K562 (cell line): ENCODE measurements at regions not wholly inside any gene's neighbourhood (a gene's known extent, or its start where the extent isn't known, plus 50 kb on each side); places are given as distances from the start of the nearest gene placed in this dataset.

Source experiments
- ATAC-seq: fragments of 200-7000 bp; cut with Tn5 transposase; 3 replicates; pipeline ENCODE4 v1.9.1; 2020; ENCODE audit warnings: moderate library complexity
- BruUV-seq: library from RNA; stranded (reverse); fragments of 400-500 nt; replicated peaks from 2 replicates; lab custom pipeline; 2021; lab: Mats Ljungman, UMichigan
- CTCF ChIA-PET: fragments of 300-600 bp; formaldehyde crosslinking; extraction: SDS; loops from one replicate; lab custom pipeline; 2021; ENCODE audit warnings: low intra/inter-chr PET ratio; lab: Yijun Ruan, JAX
- POLR2A ChIA-PET: fragments of 300-600, 350-650 bp; sonication (Branson Sonifier 250); formaldehyde crosslinking; extraction: SDS; loops from one replicate; lab custom pipeline; 2021; ENCODE audit warnings: antibody characterized with exemption, inconsistent platforms; lab: Yijun Ruan, JAX
- DNase-seq, 4 experiments: peaks; one replicate each; pipeline versions ENCODE4 v3.0.0 to v3.0.0-alpha.2; 2011 to 2018; ENCODE audit warnings: low spot score in 3 of 4, mixed read lengths in 3 of 4; ENCODE audit errors: extremely low read depth in 1 of 4
- FAIRE-seq: peaks from 2 replicates; lab custom pipeline; 2011; peaks lifted over from hg19 to GRCh38; lab: Jason Lieb, UNC
- H2AFZ ChIP-seq: 2 replicates; pipeline ENCODE4 v1.6.0; 2011; ENCODE audit warnings: low read depth, low read length, control low read depth, inconsistent platforms
- H3K27ac ChIP-seq: fragments of 200-600 bp; 3 replicates; pipeline ENCODE4 v1.8.0; 2011; ENCODE audit warnings: low read depth, mild to moderate bottlenecking, control low read depth, inconsistent platforms, low read length, moderate library complexity, mixed read lengths; ENCODE audit errors: extremely low read depth
- H3K27me3 ChIP-seq, 2 experiments: fragments of 300-600 bp in 1 of 2; 2 replicates in 1 of 2; 3 replicates in 1 of 2; pipeline versions ENCODE4 v1.6.0 to v1.8.0; 2011; ENCODE audit warnings: inconsistent platforms in 2 of 2, low read length in 2 of 2, mild to moderate bottlenecking in 1 of 2, mixed read lengths in 1 of 2, moderate library complexity in 1 of 2; ENCODE audit not compliant: control insufficient read depth in 2 of 2, insufficient read depth in 2 of 2
- H3K36me3 ChIP-seq: fragments of 300-600 bp; 3 replicates; pipeline ENCODE4 v1.8.0; 2011; ENCODE audit warnings: mild to moderate bottlenecking, low read length, inconsistent platforms; ENCODE audit not compliant: control insufficient read depth, insufficient read depth
- H3K4me1 ChIP-seq, 2 experiments: fragments of 200-600 bp in 1 of 2; replicated peaks in 1 of 2; 2 replicates in 1 of 2; 3 replicates in 1 of 2; pipeline versions ENCODE4 v1.5.1 to v1.8.0; 2011; ENCODE audit warnings: inconsistent platforms in 2 of 2, low read length in 2 of 2, mild to moderate bottlenecking in 1 of 2, mixed read lengths in 1 of 2, moderate library complexity in 1 of 2; ENCODE audit not compliant: control insufficient read depth in 2 of 2, insufficient read depth in 2 of 2
- H3K4me2 ChIP-seq: 2 replicates; pipeline ENCODE4 v1.6.1; 2011; ENCODE audit warnings: low read length, control low read depth, inconsistent platforms, mixed read lengths; ENCODE audit not compliant: insufficient read depth
- H3K4me3 ChIP-seq: fragments of 200-600 bp; sonication (generic), shearing (Covaris generic); 2 replicates; pipeline ENCODE4 v1.5.1; 2016; ENCODE audit warnings: control low read depth, inconsistent platforms
- H3K79me2 ChIP-seq: fragments of 200-600 bp; 3 replicates; pipeline ENCODE4 v1.8.0; 2011; ENCODE audit warnings: low read length, inconsistent platforms; ENCODE audit not compliant: control insufficient read depth, insufficient read depth
- H3K9ac ChIP-seq, 2 experiments: 2 replicates each; pipeline versions ENCODE4 v1.6.0 to v1.6.1; 2011; ENCODE audit warnings: low read depth in 2 of 2, low read length in 2 of 2, control low read depth in 1 of 2, inconsistent platforms in 1 of 2, mild to moderate bottlenecking in 1 of 2, mixed read lengths in 1 of 2; ENCODE audit not compliant: insufficient read depth in 1 of 2
- H3K9me1 ChIP-seq: one replicate; pipeline ENCODE4 v1.6.0; 2011; ENCODE audit warnings: inconsistent platforms, mild to moderate bottlenecking, low read length, moderate library complexity; ENCODE audit not compliant: control insufficient read depth, insufficient read depth
- H3K9me3 ChIP-seq: replicated peaks from 2 replicates; pipeline ENCODE4 v1.5.1; 2011; ENCODE audit warnings: low read depth, low read length, inconsistent platforms; ENCODE audit not compliant: control insufficient read depth, insufficient read depth
- H4K20me1 ChIP-seq: replicated peaks from 2 replicates; pipeline ENCODE4 v1.6.1; 2011; ENCODE audit warnings: low read length, inconsistent platforms, mixed read lengths; ENCODE audit not compliant: control insufficient read depth, insufficient read depth
- KDM4B ChIP-seq, 2 experiments: fragments of 450-650 bp in 1 of 2; sonication (generic) in 1 of 2; IDR thresholded peaks; 2 replicates each; pipeline ENCODE4 v1.6.1; 2016 to 2017; ENCODE audit warnings: borderline replicate concordance in 2 of 2, antibody characterized with exemption in 1 of 2, low read depth in 1 of 2, mild to moderate bottlenecking in 1 of 2
- MCM3 ChIP-seq: fragments of 450-650 bp; IDR thresholded peaks from 2 replicates; pipeline ENCODE4 v1.6.1; 2016
- NONO ChIP-seq, 2 experiments: fragments of 200-400 bp in 1 of 2; fragments of 450-650 bp in 1 of 2; formaldehyde crosslinking in 1 of 2; IDR thresholded peaks; 2 replicates each; pipeline ENCODE4 v1.6.1; 2017; ENCODE audit warnings: low read depth in 2 of 2, mild to moderate bottlenecking in 2 of 2, moderate library complexity in 2 of 2, low read length in 1 of 2
- PCBP2 ChIP-seq: fragments of 200-400 bp; formaldehyde crosslinking; IDR thresholded peaks from 2 replicates; pipeline ENCODE4 v1.6.1; 2018; ENCODE audit warnings: low read length, low read depth, mild to moderate bottlenecking, moderate library complexity; ENCODE audit not compliant: poor library complexity, severe bottlenecking
- TCF3 ChIP-seq: sonication (generic); formaldehyde crosslinking; IDR thresholded peaks from 2 replicates; pipeline ENCODE4 v1.4.0; 2020; ENCODE audit warnings: mild to moderate bottlenecking, missing genetic modification reagents
- THRAP3 ChIP-seq: fragments of 450-650 bp; IDR thresholded peaks from 2 replicates; pipeline ENCODE4 v1.6.1; 2016; ENCODE audit warnings: mild to moderate bottlenecking, inconsistent platforms, borderline replicate concordance
- WGBS: fragments of 100-300 bp; shearing (Covaris generic); methylation state at CpG from one replicate; pipeline ENCODE4 v1.1.6; 2016; ENCODE audit warnings: low coverage, mixed read lengths; ENCODE audit not compliant: insufficient coverage; ENCODE audit errors: missing lambda C conversion rate; 5-methylcytosine and 5-hydroxymethylcytosine counted together
- in situ Hi-C: fragments of 300-500 bp; cut with MboI; formaldehyde crosslinking; loops from 4 replicates; pipeline ENCODE4 v1.15.0; 2018; ENCODE audit warnings: inconsistent platforms, mixed read lengths
- intact Hi-C: fragments of 100-400 bp; cut with micrococcal nuclease; formaldehyde crosslinking; loops from 2 replicates; pipeline ENCODE4 v1.14.2; 2022

DNA sequence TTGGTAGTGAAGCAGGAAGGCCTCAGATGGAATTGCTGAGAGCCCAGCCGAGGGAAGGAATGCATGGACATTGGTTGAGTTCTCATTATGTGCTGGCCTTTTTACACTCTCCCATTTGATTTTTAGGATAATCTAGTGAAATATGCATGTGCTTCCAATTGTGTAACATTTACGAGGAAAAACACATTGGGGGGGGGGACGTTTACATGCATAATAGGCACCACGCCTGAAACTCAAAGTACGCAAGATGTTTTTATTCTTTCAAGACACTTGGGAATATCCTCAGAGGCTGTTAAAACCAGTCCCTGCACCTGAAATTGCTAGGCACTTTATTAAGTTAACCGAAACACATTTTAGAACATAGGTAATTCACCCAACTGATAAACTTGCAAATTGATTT is 118.5 kb upstream of the CDH4 start:
- ATAC-seq (no peak), FAIRE-seq (no peak), DNase-seq (no peak)
- 6% methylated on average over 6 of the region's 6 CpGs for WGBS
- intact Hi-C loops (no loop called here), in situ Hi-C loops (no loop called here)
- no peak for TF ChIP-seq NONO (IDR thresholded peaks at IDR 0.05; ENCODE audit: low read depth in 2 of 2, low read length in 1 of 2)
- TF ChIP-seq PCBP2 = no peak
- no peak for TF ChIP-seq KDM4B (IDR thresholded peaks at IDR 0.05; ENCODE audit: borderline replicate concordance in 2 of 2, low read depth in 1 of 2)
- TF ChIP-seq THRAP3 = no peak
- TF ChIP-seq TCF3 (CRISPR knock-in tag) = no peak
- no peak for TF ChIP-seq MCM3
- H3K4me2 ChIP-seq = no peak overlapping the region
- H3K9me3 ChIP-seq = no peaks in the 10 kb centered on the region
- no peak overlapping the region for H2AFZ ChIP-seq
- ChIA-PET CTCF (no interaction called here), POLR2A (no interaction called here)
- no TSS peak for BruUV-seq
- no peak overlapping the region for H3K27ac ChIP-seq
- H3K36me3 ChIP-seq = no peaks in the 10 kb centered on the region
- H3K27me3 ChIP-seq = peaks cover 2 to 28% of the 10 kb centered on the region in 2 experiments; a peak in 3 of 5 replicates
- H3K4me3 ChIP-seq = no peak overlapping the region
- no peaks in the 10 kb centered on the region for H3K9me1 ChIP-seq
- H4K20me1 ChIP-seq = no peaks in the 10 kb centered on the region
- no peaks in the 10 kb centered on the region for H3K4me1 ChIP-seq
- H3K9ac ChIP-seq = no peak overlapping the region
- H3K79me2 ChIP-seq = no peaks in the 10 kb centered on the region
